ENCODE measurements at regions not wholly inside any gene's neighbourhood (a gene's known extent, or its start where the extent isn't known, plus 50 kb on each side); places are given as distances from the start of the nearest gene placed in this dataset.

DNA sequence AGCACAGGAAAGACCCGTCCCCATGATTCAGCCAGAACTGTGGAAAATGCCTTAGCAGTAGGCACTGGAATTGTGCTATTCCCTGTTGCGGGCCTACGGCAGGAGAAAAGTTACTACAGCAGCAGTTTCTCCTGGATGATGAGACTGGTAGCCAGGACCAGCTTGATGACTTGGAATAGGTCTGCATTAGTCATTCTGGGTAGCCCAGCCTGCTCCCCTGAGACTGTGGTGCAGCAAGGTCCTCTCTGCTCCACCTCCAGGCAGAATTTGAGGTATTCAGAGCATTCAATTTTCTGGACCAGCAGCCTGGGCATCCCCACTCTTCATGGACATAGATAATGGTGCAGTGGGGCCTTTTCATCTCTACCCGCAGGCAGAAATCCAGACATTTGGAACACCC is 490.0 kb downstream of the SH2D4B start:
- no peak for FAIRE-seq

DNA sequence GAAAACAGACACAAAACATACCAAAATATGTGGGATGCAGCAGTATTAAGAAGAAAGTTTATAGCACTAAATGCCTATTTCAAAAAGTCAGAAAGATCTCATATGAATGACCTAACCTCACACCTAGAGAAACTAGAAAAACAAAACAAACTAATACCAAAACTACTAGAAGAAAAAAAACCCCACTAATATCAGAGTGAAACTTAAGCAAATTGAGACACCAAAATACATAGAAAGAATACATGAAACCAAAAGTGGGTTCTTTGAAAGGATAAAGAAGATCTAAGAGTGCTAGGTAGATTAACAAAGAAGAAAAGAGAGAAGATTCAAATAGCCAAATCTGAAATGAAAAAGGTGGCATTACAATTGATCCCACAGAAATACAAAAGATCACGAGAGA is 494.1 kb downstream of the SH2D4B start:
- no peak for FAIRE-seq

DNA sequence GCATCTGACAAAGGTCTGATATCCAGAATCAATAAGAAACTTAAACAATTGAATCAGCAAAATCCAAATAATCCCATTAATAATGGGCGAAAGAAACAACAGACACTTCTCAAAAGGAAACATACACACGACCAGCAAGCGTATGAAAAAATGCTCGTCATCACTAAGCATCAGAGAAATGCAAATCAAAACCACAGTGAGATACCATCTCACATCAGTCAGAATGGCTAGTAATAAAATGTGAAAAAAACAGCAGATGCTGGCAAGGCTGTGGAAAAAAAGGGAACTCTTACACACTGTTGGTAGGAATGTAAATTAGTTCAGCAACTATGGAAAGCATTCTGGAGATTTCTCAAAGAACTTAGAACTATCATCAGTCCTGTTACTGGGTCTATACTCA is 496.7 kb downstream of the SH2D4B start:
- FAIRE-seq: no peak

DNA sequence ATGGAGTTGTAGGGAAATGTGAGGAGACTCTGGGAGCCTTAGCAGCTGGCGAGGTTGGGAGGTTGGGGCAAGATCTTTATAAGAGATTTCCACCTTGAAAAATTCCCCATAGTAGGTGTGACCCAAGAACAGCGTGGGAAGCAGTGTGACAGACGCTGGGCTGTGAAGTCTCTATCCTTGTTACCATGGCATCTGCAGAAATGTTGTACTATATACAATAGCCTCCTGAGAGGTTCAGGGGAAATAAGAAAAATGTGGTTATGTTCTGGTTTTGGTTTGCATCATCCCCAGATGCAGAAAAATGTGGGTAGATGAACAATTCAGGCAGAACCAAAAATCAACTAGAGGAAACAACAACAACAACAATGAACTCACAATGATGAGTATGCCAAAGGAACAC is 498.6 kb downstream of the SH2D4B start:
- FAIRE-seq: no peak

DNA sequence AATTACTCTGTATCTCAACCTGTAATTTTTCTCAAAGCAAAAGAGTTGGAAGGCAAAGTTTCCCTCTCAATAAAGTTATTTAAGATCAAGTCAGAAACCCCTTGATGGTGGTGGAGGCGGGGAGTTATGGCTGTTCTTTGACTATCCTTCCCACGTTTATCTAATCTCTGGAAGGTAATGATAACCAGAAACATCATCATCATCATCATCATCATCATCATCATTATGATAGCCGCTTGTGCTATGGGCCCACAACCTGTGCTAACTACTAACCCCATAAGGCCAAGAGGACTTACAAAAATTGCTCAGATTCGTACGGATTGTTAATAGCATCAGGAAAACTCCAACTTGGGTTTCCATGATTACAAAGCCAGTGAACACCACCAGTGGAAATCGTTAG is 502.3 kb downstream of the SH2D4B start:
- FAIRE-seq: no peak

DNA sequence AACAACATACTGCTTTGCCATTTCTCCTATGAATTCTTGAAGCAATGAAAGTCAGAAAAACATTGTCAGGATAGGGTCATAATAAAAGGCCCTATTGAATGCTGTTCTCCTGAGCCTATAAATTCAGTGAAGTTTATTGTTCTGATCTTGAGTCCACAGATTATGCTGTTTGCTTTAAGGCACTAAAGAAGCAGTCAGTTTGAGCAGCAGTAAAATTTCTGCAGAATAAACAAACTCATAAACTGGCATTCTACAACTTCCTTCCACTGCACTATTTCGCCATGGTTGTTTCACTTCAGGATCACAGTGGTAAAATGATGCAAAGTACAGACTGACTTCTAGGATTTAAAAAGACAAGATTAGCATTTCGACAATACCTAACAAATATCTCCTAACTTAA is 503.2 kb downstream of the SH2D4B start:
- no peak for FAIRE-seq

DNA sequence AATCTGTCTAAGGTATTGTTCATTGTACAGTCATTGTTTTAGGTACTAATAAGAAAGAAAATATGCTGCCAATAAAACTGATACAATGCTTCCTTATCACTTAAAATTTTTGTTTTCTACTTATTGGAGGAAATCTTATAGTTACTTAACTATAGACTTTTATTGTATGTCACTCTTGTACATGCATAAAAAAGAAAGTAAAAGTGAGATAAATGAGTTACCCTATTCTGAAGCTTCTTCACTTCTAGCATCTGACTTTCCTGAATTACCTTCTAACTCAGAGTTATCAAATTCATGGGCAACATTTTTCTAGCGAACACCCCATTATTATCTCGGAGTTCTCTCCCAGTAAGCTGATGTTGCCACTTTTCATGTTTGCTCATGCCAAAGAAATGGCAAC is 504.9 kb downstream of the SH2D4B start:
- no peak for FAIRE-seq

DNA sequence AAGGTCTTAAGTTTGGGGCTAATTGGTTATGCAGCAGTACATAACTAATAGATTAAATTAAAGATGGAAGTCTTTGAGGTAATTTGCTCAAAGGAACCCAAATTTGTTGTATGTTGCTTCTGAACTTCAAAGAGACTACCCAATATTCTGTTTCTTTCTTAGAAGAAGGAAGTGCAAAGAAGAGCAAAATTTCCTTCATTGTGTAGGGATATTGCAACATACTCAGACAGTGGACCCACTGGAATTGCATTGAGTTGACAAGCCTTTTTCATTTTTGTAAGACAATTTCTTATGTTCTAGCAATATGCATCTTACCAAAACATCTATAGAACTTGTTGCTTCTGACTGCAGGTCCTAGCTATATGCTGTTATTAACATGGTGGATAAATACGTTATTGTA is 527.8 kb downstream of the SH2D4B start:
- no peak for FAIRE-seq

DNA sequence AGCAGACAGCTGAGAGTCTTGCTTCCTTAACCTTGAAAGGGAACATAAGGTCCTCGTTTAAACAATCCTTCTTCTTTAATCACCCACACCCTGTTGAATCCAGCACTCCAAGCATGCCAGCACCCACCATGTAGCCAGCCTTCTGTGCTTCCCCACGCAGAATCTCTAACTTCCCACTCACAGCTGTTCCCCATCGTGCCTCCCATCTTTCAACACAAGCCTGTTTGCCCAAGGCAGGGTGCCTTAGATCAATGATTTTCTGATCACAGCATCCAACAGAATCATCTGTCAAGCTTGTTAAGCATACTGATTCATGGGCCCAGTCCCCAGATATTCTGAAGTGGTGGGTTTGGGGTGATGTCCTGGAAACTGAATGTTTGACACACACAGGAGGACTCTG is 530.8 kb downstream of the SH2D4B start:
- FAIRE-seq: no peak

DNA sequence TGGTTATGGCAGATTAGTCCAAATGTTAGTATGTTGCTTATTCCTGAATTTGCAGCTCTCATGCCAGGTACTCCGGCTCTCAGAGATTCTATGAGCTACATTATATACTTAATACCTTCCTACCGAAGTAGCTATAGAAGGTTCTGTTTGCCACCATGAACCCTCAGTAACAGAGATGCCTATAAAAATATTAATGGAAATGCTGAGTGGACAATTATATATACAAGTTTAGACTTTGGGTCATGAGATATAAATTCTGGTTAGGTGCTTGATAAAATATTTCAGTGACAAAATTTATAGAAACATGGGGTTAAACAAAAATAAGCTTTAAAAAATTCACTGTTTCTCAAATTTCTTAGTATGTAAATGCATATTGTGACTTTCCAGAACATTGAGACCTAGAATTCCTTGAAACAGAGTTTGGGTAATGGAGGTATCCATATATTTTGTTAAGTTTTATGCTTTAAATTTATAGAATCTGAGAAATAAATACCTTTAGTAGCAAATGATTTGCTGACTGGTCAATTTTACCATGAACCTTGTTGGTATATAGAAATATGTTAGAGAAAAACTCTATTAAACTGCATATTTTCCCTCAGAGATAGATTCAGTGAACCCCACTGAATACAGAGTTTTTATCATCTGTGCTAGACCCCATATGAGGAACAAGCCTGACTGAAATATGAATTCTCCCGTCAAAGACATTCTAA is 533.5 kb downstream of the SH2D4B start:
- FAIRE-seq: no peak

DNA sequence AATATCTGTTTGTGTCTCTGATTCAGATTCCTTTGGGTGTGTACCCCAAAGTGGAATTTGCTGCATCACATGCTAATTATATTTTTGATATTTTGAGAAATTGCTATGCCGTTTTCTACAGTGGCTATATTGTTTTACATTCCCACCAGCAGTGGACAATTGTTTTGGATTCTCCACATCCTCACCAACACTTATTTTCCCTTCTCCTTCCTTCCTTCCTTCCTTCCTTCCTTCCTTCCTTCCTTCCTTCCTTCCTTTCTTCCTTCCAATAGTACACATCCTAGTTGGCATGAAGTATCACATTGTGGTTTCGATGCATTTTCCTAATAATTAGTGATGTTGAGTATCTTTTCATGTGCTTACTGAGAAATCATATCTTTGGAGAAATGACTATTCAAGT is 535.5 kb downstream of the SH2D4B start:
- FAIRE-seq: no peak

DNA sequence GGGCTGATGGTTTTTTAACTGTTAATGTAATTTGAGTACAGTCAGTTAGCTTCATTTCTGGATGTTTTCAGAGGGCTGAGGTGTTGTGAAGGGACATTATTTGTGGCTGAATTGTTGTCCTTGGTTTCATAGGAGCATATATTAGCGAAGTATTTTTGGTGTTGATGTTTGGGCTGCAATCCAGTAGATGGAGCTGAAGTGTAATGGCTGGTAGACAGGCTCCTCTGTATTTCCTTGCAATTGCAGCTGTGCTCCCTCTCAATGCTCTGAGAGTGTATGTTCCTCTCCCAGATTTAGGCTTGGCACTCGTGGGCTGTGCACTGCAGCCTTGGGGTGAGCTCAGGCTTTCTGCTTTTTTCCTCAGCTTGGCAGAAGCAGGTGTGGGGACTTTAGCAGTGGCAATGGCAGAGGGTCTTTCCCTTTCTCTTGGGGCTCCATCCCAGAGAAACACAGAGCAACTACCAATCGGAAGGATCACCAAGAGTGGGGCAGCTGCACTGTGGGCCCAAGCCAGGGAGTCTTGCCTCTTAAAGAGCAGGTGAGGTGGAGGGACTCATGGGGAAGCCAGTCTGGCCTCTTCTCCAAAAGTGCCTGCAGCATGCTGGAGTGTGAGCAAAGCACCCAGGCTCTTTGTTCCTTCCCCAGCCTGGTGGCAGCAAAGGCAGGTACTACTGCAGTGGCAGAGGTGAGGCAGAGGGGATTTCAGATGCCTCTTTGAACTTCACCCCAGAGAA is 544.4 kb downstream of the SH2D4B start:
- FAIRE-seq: no peak

DNA sequence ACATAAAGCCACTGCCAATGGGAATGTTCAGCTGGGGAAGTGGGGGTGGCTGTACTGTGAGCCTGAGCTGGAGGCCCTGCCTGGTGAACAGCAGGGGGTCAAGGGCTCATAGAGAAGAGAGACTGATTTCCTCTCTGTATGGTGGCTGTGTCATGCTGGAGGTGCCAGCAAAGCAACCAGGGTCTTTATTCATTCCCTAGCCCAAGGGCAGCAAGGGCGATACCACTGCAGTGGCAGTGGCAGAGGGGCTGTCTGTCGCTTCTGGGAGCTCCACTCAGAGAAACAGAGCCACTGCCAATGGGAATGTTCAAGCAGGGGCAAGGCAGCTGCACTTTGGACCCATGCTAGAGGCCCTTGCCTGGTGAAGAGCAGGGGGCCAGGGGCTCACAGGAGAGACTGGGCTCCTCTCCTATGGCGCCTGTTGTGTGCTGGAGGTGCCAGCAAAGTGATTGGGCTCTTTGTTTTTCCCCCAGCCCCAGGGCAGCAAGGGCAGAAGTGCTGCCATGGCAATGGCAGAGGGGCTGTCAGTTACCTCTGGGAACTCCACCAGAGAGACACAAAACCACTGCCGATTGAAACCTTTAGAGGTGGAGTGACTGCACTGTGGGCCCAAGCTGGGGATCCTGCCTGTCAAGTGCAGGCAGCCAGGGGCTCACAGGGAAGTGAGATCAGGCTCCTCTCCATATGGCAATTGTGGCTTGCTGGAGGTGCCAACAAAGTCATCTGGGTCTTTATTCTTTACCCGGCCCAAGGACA is 545.1 kb downstream of the SH2D4B start:
- no peak for FAIRE-seq

DNA sequence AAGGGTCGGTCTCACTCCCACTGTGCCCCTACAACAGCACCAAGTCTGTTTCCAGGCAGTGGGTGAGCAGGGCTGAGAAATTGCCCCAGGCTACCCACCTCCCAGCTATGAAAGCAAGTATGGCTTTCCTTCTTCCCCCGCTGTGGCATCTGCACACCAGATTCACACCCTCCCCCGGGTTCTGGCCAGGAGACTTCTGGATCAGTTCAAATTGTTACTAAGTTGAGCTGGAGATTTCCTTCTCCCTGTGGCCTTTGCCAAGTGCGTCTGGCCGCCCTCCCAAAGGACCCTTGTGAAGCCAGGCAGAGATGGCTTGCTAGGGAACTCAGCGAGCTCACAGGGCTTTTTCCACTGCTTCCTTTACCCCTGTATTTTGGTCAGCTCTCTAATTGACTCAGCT is 555.4 kb downstream of the SH2D4B start:
- no peak for FAIRE-seq

DNA sequence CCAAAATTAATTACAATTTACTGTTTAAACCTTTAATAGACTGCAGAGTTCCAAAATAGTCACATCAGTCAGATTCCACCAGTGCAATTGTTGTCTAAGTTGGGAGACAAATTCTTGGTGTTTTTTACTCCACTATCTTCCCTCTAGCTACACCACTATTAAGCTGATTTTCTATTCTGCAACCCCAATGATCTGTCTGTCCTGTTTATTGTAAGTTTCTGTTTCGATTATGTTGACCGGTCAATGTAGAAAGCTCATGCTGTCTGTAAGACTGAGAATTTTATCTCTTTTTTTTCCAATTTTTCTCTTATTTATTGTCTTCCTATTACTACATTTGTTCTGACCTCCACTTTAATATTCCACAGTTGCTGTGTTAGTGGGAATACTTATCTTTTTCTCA is 557.5 kb downstream of the SH2D4B start:
- no peak for FAIRE-seq

DNA sequence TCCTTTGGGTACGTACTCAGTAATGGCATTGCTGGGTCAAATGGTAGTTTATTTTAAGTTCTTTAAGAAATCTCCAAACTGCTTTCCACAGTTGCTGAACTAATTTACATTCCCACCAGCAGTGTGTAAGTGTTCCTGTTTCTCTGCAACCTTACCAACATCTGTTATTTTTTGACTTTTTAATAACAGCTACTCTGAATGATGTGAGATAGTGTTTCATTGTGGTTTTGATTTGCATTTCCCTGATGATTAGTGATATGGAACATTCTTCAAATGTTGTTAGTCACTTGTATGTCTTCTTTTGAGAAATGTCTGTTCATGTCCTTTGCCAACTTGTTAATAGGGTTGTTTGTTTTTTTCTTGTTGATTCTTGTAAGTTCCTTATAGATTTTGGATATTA is 558.9 kb downstream of the SH2D4B start:
- FAIRE-seq: no peak

DNA sequence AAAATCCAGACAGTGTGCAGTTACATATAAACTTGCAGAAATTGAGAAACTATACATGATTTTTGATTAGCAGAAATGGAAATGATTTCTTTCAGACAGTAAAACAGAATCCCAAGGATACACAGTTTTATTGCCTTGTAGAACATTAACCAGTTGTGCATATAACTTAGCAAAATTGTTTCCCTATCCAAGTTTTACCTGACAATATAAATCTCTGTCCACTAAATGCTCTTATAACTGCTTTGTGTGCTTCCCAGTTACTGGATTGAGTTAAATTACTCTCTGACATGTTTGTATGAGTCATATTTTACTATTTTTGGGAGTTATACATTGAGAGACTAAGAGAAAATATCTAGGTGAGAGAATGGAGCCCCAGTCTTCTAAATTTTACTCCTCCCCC is 563.4 kb downstream of the SH2D4B start:
- no peak for FAIRE-seq

DNA sequence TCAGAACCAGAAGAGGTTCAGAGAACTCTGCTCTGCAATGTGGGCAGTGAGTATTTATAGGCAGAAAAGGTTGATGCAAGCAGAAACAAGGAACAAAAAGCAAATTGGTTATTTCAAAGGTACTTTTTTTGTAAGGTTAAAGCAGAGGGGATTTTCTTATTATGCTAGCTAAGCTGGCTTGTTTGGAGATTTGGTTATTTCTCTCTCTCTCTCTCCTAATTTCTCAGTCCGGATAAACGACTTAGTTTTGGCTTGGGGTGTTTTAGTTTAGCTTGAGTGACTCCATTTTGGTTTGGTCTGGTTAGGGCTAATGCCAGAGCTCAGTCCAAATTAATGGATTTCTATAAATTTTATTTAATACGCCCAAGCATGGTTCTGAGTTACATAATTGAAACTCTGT is 566.8 kb downstream of the SH2D4B start:
- FAIRE-seq: no peak

DNA sequence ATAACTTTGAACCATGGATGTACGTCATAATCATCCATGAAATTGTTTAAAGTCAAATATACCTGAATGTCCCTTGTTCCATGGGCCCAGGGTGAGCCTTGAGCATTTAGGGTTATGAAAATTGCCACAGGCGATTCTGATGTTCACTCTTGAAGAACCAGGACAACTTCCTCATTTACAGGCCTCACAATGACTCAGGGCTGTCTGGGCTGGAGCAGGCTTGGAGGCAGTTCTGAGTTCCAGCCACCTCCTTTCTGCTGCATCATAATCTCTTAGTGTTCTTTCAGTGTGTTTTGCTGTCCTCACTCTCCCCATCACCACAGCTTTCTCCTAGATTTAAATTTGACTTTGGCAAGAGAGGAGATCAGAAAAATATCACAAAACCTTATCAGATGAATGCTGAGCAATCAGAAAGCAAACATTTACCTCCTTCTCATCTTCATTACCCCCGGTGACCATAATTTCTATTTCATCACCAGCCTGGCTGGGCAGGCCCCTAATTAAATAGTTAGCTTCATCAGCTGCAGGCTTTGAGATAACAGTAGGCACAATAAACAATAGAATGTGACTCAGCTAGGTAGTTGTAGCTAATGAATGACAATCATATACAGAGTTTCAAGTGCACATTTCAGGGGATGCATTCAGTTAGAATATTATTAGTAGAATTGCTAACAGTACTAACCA is 571.0 kb downstream of the SH2D4B start:
- FAIRE-seq: no peak

DNA sequence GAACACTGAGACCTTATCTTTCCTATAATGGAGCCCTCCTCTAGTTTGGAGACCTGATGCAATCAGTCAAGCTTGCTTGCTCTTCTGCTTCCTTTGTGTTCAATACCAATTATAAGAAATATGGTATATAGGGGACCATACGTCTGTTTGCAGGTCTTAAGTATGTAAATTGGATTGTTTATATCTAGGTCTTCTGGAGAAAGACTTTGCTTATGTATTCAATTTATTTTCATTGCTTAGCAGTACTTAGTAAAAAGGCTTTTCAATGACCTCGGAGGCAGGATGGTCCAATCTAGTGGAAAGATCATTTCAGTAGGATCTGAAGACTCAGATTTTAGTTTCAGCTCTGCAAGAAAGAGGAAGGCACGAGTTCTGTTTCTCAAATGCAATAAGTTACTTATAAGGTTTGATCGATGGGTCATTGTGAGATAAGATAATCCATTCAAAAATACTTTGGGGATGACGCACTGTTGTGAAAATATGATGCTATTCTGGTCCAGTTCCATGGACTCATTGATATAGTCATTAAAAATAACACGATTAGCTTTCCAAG is 571.6 kb downstream of the SH2D4B start:
- FAIRE-seq: no peak

DNA sequence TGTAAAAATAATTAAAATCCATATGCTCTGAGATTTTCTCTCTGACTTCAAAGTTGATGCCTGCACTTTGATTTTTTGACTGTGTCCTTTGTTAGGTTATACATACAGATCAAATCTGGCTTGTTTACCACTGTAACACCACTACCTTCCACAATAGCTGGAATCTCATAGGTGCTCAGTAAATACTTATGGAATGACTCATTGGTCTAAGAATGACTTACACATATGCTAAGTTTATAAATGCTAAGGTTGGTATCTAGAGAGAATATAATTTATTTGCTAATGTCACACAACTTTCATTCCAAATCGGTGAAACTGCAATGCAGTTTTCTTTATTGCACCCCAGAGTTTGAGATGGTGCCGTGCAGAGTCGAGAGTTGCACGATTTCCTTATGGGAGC is 578.5 kb downstream of the SH2D4B start:
- FAIRE-seq: no peak

DNA sequence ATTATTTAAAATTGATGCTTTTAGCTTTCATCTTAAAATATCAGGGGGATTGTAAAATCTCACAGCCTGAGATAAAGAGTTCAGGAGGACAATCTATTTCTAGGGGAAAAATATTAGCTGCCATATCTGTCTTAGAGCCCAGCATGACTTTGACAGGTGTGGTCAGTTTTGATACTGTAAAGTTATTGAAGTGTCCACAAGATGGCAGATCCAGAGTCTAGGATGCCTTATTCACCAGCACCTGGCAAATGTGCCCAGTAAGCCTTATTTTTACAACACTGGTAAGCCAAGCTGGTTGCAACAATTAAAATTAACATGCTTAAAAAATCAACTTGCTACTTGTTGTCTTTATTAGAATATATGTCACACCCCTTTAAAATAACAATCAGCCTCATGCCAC is 579.3 kb downstream of the SH2D4B start:
- peak; percentile 61 for FAIRE-seq

DNA sequence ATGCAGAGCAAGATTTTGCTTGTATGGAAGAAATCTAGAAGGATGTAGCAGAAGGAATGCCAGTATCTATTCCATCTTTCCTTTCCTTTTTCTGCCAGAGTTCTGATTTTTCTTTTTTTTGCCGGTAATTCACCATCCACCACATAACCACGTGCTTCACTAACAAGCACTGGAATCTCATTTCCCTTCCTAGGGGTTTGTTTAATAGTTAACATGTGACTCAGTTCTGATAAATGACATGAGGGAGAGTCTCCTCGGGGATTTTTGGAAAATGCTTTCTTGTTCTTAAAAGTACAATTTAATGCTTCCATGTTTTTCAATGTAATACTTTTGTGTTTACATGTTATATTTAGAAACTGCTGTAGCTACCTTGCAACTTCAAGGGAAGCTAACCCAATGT is 590.2 kb downstream of the SH2D4B start:
- no peak for FAIRE-seq

Measured in islet of Langerhans (tissue), 1 donor.